ENCODE measurements at regions not wholly inside any gene's neighbourhood (a gene's known extent, or its start where the extent isn't known, plus 50 kb on each side); places are given as distances from the start of the nearest gene placed in this dataset.

DNA sequence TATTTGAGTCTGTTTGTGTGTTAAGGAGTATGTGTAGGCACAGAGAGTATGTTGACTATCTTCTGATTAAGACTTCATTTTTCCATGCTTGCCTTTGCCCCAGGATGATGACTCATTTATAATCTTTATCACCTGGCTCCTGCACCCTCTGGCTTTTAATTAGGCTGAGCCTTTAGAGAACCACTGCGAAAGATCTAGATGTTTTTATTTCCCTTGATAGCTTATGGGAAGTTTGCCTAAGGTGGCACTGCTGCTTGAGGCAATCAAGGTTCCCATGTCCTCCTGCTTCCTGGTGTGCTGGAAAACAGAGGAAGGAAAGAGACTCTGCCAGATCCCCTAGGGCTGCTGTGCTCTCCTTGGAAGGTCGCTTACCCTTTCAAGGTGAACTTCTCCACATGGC, 114.6 kb downstream of the ARL4A start:
- TF ChIP-seq, protein P1, sequence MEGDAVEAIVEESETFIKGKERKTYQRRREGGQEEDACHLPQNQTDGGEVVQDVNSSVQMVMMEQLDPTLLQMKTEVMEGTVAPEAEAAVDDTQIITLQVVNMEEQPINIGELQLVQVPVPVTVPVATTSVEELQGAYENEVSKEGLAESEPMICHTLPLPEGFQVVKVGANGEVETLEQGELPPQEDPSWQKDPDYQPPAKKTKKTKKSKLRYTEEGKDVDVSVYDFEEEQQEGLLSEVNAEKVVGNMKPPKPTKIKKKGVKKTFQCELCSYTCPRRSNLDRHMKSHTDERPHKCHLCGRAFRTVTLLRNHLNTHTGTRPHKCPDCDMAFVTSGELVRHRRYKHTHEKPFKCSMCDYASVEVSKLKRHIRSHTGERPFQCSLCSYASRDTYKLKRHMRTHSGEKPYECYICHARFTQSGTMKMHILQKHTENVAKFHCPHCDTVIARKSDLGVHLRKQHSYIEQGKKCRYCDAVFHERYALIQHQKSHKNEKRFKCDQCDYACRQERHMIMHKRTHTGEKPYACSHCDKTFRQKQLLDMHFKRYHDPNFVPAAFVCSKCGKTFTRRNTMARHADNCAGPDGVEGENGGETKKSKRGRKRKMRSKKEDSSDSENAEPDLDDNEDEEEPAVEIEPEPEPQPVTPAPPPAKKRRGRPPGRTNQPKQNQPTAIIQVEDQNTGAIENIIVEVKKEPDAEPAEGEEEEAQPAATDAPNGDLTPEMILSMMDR (IDR thresholded peaks at IDR 0.05; ENCODE audit: insufficient read depth, low read length): no peak
- TF ChIP-seq POLR2AphosphoS5 (IDR thresholded peaks at IDR 0.05; ENCODE audit: low read depth) (no peak), REST (IDR thresholded peaks at IDR 0.05; ENCODE audit: insufficient replicate concordance, low read depth) (no peak), SPI1 (IDR thresholded peaks at IDR 0.05; ENCODE audit: borderline replicate concordance, low read depth) (no peak), GABPA (IDR thresholded peaks at IDR 0.05; ENCODE audit: low read depth) (no peak)
